ENCODE measurements at regions not wholly inside any gene's neighbourhood (a gene's known extent, or its start where the extent isn't known, plus 50 kb on each side); places are given as distances from the start of the nearest gene placed in this dataset. TPM values are rescaled to one million over a fixed set of nuclear protein-coding genes. Genes with fewer than 3 reads are reported as not detected.

DNA sequence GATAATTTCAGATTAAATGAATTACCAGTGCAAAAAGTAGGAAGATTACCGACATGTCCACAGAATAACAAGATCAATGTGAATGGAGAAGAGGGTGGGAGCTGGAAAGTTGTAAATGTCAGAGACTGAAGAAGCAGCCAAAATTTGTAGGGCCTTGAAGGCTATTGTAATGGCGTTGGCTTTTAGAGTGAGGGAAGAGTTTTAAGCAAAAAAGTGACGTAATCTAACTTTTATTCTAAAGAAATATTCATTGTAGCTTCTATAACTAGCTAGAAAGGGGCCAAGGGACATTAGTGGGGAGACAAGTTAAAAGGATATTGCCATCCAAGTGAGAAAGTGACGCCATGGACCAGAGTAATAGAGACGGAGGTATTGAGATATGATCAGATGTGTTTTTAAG lies 63.3 kb upstream of the PCDH7 start:
- DNase-seq (ENCODE audit: insufficient read length, low spot score, missing footprints), result peak; percentile 2
- Histone ChIP-seq H3K4me2 (ENCODE audit: insufficient read depth, low read length) (no peak overlapping the region), H4K20me1 (ENCODE audit: insufficient read depth, low read length) (no peaks in the 10 kb centered on the region), H3K36me3 (ENCODE audit: insufficient read depth, low read length) (no peaks in the 10 kb centered on the region), H3K9me3 (ENCODE audit: low read depth, low read length) (no peaks in the 10 kb centered on the region), H3K27ac (ENCODE audit: low read depth, low read length) (no peak overlapping the region), H3K79me2 (ENCODE audit: insufficient read depth, low read length) (no peaks in the 10 kb centered on the region), H3K4me1 (ENCODE audit: insufficient read depth, low read length) (no peaks in the 10 kb centered on the region), H2AFZ (ENCODE audit: low read length) (no peak overlapping the region), H3K4me3 (ENCODE audit: insufficient read depth, low read length) (no peak overlapping the region), H3K27me3 (ENCODE audit: insufficient read depth, low read length) (no peaks in the 10 kb centered on the region)
- TF ChIP-seq, protein P1, sequence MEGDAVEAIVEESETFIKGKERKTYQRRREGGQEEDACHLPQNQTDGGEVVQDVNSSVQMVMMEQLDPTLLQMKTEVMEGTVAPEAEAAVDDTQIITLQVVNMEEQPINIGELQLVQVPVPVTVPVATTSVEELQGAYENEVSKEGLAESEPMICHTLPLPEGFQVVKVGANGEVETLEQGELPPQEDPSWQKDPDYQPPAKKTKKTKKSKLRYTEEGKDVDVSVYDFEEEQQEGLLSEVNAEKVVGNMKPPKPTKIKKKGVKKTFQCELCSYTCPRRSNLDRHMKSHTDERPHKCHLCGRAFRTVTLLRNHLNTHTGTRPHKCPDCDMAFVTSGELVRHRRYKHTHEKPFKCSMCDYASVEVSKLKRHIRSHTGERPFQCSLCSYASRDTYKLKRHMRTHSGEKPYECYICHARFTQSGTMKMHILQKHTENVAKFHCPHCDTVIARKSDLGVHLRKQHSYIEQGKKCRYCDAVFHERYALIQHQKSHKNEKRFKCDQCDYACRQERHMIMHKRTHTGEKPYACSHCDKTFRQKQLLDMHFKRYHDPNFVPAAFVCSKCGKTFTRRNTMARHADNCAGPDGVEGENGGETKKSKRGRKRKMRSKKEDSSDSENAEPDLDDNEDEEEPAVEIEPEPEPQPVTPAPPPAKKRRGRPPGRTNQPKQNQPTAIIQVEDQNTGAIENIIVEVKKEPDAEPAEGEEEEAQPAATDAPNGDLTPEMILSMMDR (IDR thresholded peaks at IDR 0.05; ENCODE audit: extremely low read depth, low read depth, low read length), result no peak

- no peak overlapping the region for H2AFZ ChIP-seq (ENCODE audit: low read length)
- H3K36me3 ChIP-seq (ENCODE audit: insufficient read depth, low read length), result no peaks in the 10 kb centered on the region
- no peaks in the 10 kb centered on the region for H3K27me3 ChIP-seq (ENCODE audit: insufficient read depth, low read length)
- H3K4me2 ChIP-seq (ENCODE audit: insufficient read depth, low read length), result no peak overlapping the region
- H4K20me1 ChIP-seq (ENCODE audit: insufficient read depth, low read length), result no peaks in the 10 kb centered on the region
- H3K4me1 ChIP-seq (ENCODE audit: insufficient read depth, low read length), result no peaks in the 10 kb centered on the region
- H3K9me3 ChIP-seq (ENCODE audit: low read depth, low read length), result no peaks in the 10 kb centered on the region
- H3K4me3 ChIP-seq (ENCODE audit: insufficient read depth, low read length), result no peak overlapping the region
- TF ChIP-seq, protein P1 (IDR thresholded peaks at IDR 0.05; ENCODE audit: extremely low read depth, low read depth, low read length), result no peak
- H3K27ac ChIP-seq (ENCODE audit: low read depth, low read length), result no peak overlapping the region
- H3K79me2 ChIP-seq (ENCODE audit: insufficient read depth, low read length), result no peaks in the 10 kb centered on the region
- DNase-seq (ENCODE audit: insufficient read length, low spot score, missing footprints), result no peak
Measured at GRCh38 chr4:30667919-30668318, 52.2 kb upstream of the PCDH7 start.

DNA sequence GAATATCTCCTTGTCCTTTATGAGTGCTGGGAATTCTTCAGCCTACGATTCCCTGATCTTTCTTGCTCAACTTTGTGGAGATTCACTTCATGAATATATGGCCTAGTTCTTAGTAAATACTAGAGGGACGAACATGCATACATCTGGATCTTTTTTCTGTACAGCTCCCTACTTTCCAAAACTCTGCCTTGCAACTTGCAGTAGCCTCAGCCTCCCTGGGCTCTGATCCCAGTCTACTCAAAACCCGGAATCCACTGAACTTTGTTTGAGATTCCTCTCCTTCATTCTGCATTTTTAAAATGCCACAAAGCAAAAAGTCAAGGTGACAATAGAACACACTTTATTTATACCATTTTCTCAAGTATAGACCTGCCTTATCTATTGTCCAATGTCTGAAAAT lies 50.0 kb upstream of the PCDH7 start:
- H3K27ac ChIP-seq (ENCODE audit: low read depth, low read length), result no peak overlapping the region
- H2AFZ ChIP-seq (ENCODE audit: low read length), result no peak overlapping the region
- H3K4me3 ChIP-seq (ENCODE audit: insufficient read depth, low read length), result no peak overlapping the region
- TF ChIP-seq, protein P1 (IDR thresholded peaks at IDR 0.05; ENCODE audit: extremely low read depth, low read depth, low read length), result no peak
- no peaks in the 10 kb centered on the region for H3K36me3 ChIP-seq (ENCODE audit: insufficient read depth, low read length)
- no peak overlapping the region for H3K4me2 ChIP-seq (ENCODE audit: insufficient read depth, low read length)
- no peaks in the 10 kb centered on the region for H3K4me1 ChIP-seq (ENCODE audit: insufficient read depth, low read length)
- no peaks in the 10 kb centered on the region for H3K79me2 ChIP-seq (ENCODE audit: insufficient read depth, low read length)
- no peaks in the 10 kb centered on the region for H3K9me3 ChIP-seq (ENCODE audit: low read depth, low read length)
- no peaks in the 10 kb centered on the region for H4K20me1 ChIP-seq (ENCODE audit: insufficient read depth, low read length)
- H3K27me3 ChIP-seq (ENCODE audit: insufficient read depth, low read length), result no peaks in the 10 kb centered on the region
- DNase-seq (ENCODE audit: insufficient read length, low spot score, missing footprints), result no peak

Small RNA genes lying in the stretch of these regions (small RNA-seq; reads per million reads assigned to genes)
- gene AC097510.1, result not detected
